Spinal cord (tissue), 9 donors: ENCODE measurements at regions not wholly inside any gene's neighbourhood (a gene's known extent, or its start where the extent isn't known, plus 50 kb on each side); places are given as distances from the start of the nearest gene placed in this dataset.

Source experiments
- DNase-seq, 6 donors: peaks; one replicate each; pipeline versions ENCODE4 v3.0.0 to v3.0.0-alpha.2; 2013 to 2015; ENCODE audit warnings: low spot score in 6 of 6, low read depth in 4 of 6
- H3K27ac ChIP-seq: one replicate; pipeline ENCODE4 v1.5.1; 2013; ENCODE audit warnings: low read depth, low read length, control low read depth
- H3K27me3 ChIP-seq: one replicate; pipeline ENCODE4 v1.6.1; 2013; ENCODE audit warnings: low read length; ENCODE audit not compliant: control insufficient read depth, insufficient read depth
- H3K36me3 ChIP-seq: one replicate; pipeline ENCODE4 v1.6.1; 2013; ENCODE audit warnings: low read length; ENCODE audit not compliant: control insufficient read depth, insufficient read depth
- H3K4me1 ChIP-seq: one replicate; pipeline ENCODE4 v1.6.1; 2013; ENCODE audit warnings: low read length; ENCODE audit not compliant: control insufficient read depth, insufficient read depth
- H3K4me3 ChIP-seq: one replicate; pipeline ENCODE4 v1.5.1; 2013; ENCODE audit warnings: low read depth, low read length, control low read depth
- H3K9me3 ChIP-seq: one replicate; pipeline ENCODE4 v1.6.1; 2013; ENCODE audit warnings: low read length; ENCODE audit not compliant: control insufficient read depth, insufficient read depth
- WGBS: methylation state at CpG from one replicate; pipeline ENCODE4 v1.1.5; 2013; ENCODE audit warnings: missing lambda C conversion rate; ENCODE audit not compliant: insufficient coverage; 5-methylcytosine and 5-hydroxymethylcytosine counted together
- donor health status: healthy.

- H3K4me3 ChIP-seq = no peak overlapping the region
- H3K27ac ChIP-seq = no peak overlapping the region
- no peaks in the 10 kb centered on the region for H3K27me3 ChIP-seq
- H3K9me3 ChIP-seq = no peaks in the 10 kb centered on the region
- no peak for DNase-seq
- no peaks in the 10 kb centered on the region for H3K36me3 ChIP-seq
- 92% methylated on average over 7 of the region's 7 CpGs for WGBS
- H3K4me1 ChIP-seq = no peaks in the 10 kb centered on the region
Measured at GRCh38 chr4:154019811-154020210, 230.9 kb upstream of the SFRP2 start.

GRCh38 chr4:154018659-154019058 lies 229.8 kb upstream of the SFRP2 start:
- Histone ChIP-seq H3K27ac (no peak overlapping the region), H3K4me3 (no peak overlapping the region), H3K36me3 (no peaks in the 10 kb centered on the region), H3K4me1 (peaks cover 3% of the 10 kb centered on the region), H3K27me3 (no peaks in the 10 kb centered on the region), H3K9me3 (no peaks in the 10 kb centered on the region)
- 32% methylated on average over 3 of the region's 4 CpGs for WGBS
- peak in 2 of 6 donors; percentile 19 to 37 for DNase-seq

GRCh38 chr4:154015578-154015977 lies 226.7 kb upstream of the SFRP2 start:
- Histone ChIP-seq H3K36me3 (no peaks in the 10 kb centered on the region), H3K4me1 (peaks cover 3% of the 10 kb centered on the region), H3K27ac (no peak overlapping the region), H3K4me3 (no peak overlapping the region), H3K27me3 (no peaks in the 10 kb centered on the region), H3K9me3 (no peaks in the 10 kb centered on the region)
- no CpG with 5 or more reads among the region's 3 CpGs for WGBS
- no peak for DNase-seq

- H3K4me1 ChIP-seq = peaks cover 3% of the 10 kb centered on the region
- no peaks in the 10 kb centered on the region for H3K27me3 ChIP-seq
- no peak overlapping the region for H3K27ac ChIP-seq
- no peaks in the 10 kb centered on the region for H3K9me3 ChIP-seq
- WGBS = 20% methylated on average over 3 of the region's 7 CpGs
- H3K36me3 ChIP-seq = no peaks in the 10 kb centered on the region
- DNase-seq = peak in 2 of 6 donors; percentile 57 to 75
- H3K4me3 ChIP-seq = no peak overlapping the region
Measured at GRCh38 chr4:154014407-154015321, 225.8 kb upstream of the SFRP2 start.

DNA sequence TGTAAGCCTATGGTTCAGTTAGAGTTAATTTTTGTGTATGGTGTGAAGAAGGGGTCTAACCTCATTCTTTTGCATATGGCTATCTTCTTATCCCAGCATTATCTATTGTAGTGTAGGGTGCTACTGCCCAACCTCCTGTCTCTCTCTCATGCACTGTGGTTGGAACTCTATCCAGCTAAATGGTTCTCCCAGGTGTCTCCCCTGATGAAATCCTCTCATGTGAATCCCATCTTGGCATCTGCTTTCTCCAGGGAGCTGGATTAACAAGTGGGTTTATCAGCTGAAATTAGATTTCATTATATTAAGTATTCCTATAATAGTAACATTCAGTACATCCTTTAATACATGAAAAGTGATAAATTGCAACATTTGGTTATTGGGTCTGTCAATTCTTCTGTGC lies 224.7 kb upstream of the SFRP2 start:
- H3K27me3 ChIP-seq = no peaks in the 10 kb centered on the region
- H3K27ac ChIP-seq = no peak overlapping the region
- H3K9me3 ChIP-seq = no peaks in the 10 kb centered on the region
- DNase-seq = no peak
- H3K36me3 ChIP-seq = no peaks in the 10 kb centered on the region
- no peak overlapping the region for H3K4me3 ChIP-seq
- peaks cover 3% of the 10 kb centered on the region for H3K4me1 ChIP-seq

GRCh38 chr4:154010371-154010770 lies 221.5 kb upstream of the SFRP2 start:
- no peaks in the 10 kb centered on the region for H3K27me3 ChIP-seq
- no peak overlapping the region for H3K4me3 ChIP-seq
- H3K4me1 ChIP-seq = peaks cover 3% of the 10 kb centered on the region
- H3K9me3 ChIP-seq = no peaks in the 10 kb centered on the region
- whole genome bisulfite sequencing = 89% methylated on average over 7 of the region's 7 CpGs
- no peaks in the 10 kb centered on the region for H3K36me3 ChIP-seq
- DNase-seq = no peak
- H3K27ac ChIP-seq = no peak overlapping the region

DNA sequence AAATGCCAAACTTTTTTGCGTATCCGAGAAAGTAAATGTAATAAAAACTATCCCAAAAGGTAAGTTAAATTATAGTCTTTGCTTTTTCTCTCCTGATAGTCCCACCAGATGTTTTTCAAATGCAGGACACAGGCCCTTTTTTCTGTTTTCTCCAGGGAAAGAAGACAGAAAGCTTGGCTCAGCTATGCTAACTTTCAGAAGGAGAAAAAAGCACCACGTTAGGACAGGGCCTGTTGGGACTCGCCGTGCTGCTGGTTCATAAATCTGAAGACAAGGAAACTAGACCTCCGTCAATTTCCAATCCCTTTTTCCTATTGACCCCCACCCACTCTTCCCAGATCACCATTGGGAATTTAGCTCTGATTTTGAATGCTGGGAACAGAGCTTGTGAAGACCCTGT lies 220.9 kb upstream of the SFRP2 start:
- H3K27me3 ChIP-seq = no peaks in the 10 kb centered on the region
- H3K4me3 ChIP-seq = no peak overlapping the region
- H3K36me3 ChIP-seq = no peaks in the 10 kb centered on the region
- H3K9me3 ChIP-seq = no peaks in the 10 kb centered on the region
- DNase-seq = no peak
- WGBS = 87% methylated on average over 3 of the region's 6 CpGs
- H3K4me1 ChIP-seq = peaks cover 3% of the 10 kb centered on the region
- H3K27ac ChIP-seq = no peak overlapping the region

GRCh38 chr4:154009191-154009590 lies 220.3 kb upstream of the SFRP2 start:
- Histone ChIP-seq H3K36me3 (no peaks in the 10 kb centered on the region), H3K4me3 (no peak overlapping the region), H3K9me3 (no peaks in the 10 kb centered on the region), H3K27me3 (no peaks in the 10 kb centered on the region), H3K27ac (no peak overlapping the region), H3K4me1 (peaks cover under 1% of the 10 kb centered on the region)
- no peak for DNase-seq
- 100% methylated on average over 1 of the region's 2 CpGs for WGBS

- H3K36me3 ChIP-seq = no peaks in the 10 kb centered on the region
- H3K4me1 ChIP-seq = no peaks in the 10 kb centered on the region
- no peak overlapping the region for H3K27ac ChIP-seq
- WGBS = 84% methylated on average over 5 of the region's 5 CpGs
- no peaks in the 10 kb centered on the region for H3K27me3 ChIP-seq
- H3K4me3 ChIP-seq = no peak overlapping the region
- H3K9me3 ChIP-seq = no peaks in the 10 kb centered on the region
- no peak for DNase-seq
Measured at GRCh38 chr4:154005171-154005520, 216.3 kb upstream of the SFRP2 start.

GRCh38 chr4:154004507-154005170 lies 215.8 kb upstream of the SFRP2 start:
- H3K9me3 ChIP-seq = no peaks in the 10 kb centered on the region
- 85% methylated on average over 5 of the region's 7 CpGs for WGBS
- no peaks in the 10 kb centered on the region for H3K27me3 ChIP-seq
- no peaks in the 10 kb centered on the region for H3K36me3 ChIP-seq
- peak in 1 of 6 donors; percentile 50 for DNase-seq
- no peaks in the 10 kb centered on the region for H3K4me1 ChIP-seq
- H3K27ac ChIP-seq = no peak overlapping the region
- H3K4me3 ChIP-seq = no peak overlapping the region
